Right lobe of liver (tissue), 4 donors: ENCODE measurements at regions not wholly inside any gene's neighbourhood (a gene's known extent, or its start where the extent isn't known, plus 50 kb on each side); places are given as distances from the start of the nearest gene placed in this dataset.

Source experiments
- CTCF ChIP-seq, 4 donors: fragments of 200-600 bp in 3 of 4; fragments of 450-650 bp in 1 of 4; IDR thresholded peaks; one replicate each; pipeline versions ENCODE4 v1.5.1 to v1.8.0; 2016 to 2022; ENCODE audit warnings: antibody characterized with exemption in 4 of 4, mild to moderate bottlenecking in 2 of 4
- POLR2A ChIP-seq: fragments of 450-650 bp; IDR thresholded peaks from one replicate; pipeline ENCODE4 v1.6.1; 2017; ENCODE audit warnings: antibody characterized with exemption, mild to moderate bottlenecking
- donor health status: DM: no; HTN: no; CAD: no.
- donor health status: DM: no; HTN: no; CAD: no.
- donor health status: DM: no; HTN: yes; CAD: no.

DNA sequence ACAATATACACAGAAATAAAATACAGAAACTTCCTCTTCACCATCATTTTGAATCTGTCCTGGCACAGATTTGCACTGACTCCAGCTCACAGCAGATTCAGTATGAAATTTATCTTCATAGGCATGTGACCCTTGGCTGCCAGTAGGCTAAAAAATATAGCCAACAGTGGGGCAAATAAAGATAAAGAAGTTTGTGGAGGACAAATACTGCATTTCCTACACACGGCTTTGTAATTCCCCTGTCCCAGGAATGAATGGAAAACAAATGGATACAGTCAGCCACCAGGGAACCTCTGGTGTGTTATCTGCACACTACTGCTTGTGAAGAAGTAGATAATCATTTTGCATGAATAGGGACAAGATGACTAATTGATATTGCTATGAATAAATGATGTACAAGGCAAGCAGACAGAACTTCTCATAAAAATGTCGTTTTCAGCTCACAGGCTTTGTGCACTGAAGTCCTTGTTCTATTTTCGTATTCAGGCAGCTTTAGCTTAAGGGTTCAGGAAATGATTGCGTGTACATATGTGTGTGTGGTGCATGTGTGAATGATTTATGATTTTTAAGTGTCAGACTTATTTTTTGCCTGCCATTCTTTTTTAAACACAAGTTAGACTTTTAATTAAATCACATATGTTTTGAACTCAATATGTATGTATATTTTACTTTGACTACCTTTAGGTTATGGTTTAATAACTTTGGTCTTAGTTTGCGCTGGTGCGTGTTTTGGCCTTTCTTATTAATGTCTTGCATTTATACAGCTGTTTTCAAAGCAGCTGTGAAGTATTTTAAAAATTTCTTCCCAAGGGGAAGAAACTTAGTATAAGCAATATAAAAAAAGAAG is 543.8 kb upstream of the JAG1 start:
- TF ChIP-seq CTCF (IDR thresholded peaks at IDR 0.05): no peak
- TF ChIP-seq POLR2A: no peak
